GM13976 (cell line): ENCODE measurements at regions not wholly inside any gene's neighbourhood (a gene's known extent, or its start where the extent isn't known, plus 50 kb on each side); places are given as distances from the start of the nearest gene placed in this dataset.

Experiments used
- DNase-seq: peaks from one replicate; pipeline ENCODE4 v3.0.0; 2012; ENCODE audit warnings: low spot score
- in situ Hi-C: fragments of 300-500 bp; cut with MboI; formaldehyde crosslinking; loops from one replicate; pipeline ENCODE4 v1.12.0; 2022; ENCODE audit warnings: low sequenced_read_pairs, mixed read lengths, inconsistent platforms; ENCODE audit not compliant: unreplicated experiment
- TF ChIP-seq, protein P1 (sequence below): IDR thresholded peaks from 2 replicates; pipeline ENCODE4 v1.5.1; 2012; ENCODE audit warnings: borderline replicate concordance, mild to moderate bottlenecking; ENCODE audit not compliant: insufficient read depth; ENCODE audit errors: extremely low read depth, missing control alignments, control extremely low read depth

DNA sequence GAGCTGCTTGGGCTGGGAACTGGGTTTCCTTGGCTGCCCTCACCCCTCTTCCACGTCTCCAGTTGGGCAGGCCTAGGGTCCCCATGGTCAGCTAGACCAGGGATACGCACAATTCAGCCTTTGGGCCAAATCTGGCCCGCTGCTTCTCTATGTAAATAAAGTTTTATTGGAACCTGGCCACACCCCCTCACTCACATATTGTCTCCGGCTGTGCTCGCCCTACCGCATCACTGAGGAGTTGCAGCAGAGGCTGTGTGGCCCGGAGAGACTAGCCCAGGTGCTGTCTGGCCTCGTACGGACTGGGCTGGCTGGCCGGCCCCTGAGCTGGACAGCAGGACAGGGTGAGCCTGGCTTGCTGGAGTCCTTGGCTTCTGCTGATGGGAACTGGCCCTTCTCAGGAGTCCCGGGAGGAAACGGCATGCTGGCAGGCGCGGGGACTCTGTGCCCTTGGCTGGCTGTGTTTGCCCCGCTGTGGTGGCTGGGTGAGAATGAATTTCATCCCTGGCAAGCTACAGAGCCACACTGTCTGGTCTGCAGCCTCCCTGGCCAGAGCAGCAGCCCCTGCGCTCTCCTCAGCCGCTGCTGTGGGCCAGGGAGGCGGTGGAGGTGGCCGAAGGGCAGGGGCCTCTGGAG, 82.0 kb downstream of the ENGASE start:
- no peak for DNase-seq
- TF ChIP-seq, protein P1, sequence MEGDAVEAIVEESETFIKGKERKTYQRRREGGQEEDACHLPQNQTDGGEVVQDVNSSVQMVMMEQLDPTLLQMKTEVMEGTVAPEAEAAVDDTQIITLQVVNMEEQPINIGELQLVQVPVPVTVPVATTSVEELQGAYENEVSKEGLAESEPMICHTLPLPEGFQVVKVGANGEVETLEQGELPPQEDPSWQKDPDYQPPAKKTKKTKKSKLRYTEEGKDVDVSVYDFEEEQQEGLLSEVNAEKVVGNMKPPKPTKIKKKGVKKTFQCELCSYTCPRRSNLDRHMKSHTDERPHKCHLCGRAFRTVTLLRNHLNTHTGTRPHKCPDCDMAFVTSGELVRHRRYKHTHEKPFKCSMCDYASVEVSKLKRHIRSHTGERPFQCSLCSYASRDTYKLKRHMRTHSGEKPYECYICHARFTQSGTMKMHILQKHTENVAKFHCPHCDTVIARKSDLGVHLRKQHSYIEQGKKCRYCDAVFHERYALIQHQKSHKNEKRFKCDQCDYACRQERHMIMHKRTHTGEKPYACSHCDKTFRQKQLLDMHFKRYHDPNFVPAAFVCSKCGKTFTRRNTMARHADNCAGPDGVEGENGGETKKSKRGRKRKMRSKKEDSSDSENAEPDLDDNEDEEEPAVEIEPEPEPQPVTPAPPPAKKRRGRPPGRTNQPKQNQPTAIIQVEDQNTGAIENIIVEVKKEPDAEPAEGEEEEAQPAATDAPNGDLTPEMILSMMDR, result no peak
- in situ Hi-C loops, result no loop called here

DNA sequence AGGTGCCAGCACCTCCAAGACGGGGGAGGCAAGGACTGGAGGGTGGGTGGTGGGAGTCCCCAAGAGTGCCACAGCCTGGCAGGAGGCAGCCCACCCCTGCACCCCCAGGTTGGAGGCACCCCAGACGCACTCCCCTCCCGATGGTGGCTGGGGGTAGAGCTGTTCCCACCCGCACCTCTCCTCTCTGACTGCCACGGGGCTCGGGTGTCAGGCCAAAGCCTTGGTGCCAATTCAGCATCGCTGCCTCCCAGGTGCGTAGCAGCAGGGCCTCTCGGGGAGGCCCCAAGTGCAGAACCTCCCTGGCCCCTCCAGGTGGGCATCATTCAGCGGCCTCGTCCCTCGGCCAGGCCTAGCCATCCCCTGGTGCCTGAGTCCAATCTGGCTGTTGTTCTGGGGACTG, 81.1 kb downstream of the ENGASE start:
- TF ChIP-seq, protein P1, result no peak
- in situ Hi-C loops, result no loop called here
- DNase-seq, result no peak

DNA sequence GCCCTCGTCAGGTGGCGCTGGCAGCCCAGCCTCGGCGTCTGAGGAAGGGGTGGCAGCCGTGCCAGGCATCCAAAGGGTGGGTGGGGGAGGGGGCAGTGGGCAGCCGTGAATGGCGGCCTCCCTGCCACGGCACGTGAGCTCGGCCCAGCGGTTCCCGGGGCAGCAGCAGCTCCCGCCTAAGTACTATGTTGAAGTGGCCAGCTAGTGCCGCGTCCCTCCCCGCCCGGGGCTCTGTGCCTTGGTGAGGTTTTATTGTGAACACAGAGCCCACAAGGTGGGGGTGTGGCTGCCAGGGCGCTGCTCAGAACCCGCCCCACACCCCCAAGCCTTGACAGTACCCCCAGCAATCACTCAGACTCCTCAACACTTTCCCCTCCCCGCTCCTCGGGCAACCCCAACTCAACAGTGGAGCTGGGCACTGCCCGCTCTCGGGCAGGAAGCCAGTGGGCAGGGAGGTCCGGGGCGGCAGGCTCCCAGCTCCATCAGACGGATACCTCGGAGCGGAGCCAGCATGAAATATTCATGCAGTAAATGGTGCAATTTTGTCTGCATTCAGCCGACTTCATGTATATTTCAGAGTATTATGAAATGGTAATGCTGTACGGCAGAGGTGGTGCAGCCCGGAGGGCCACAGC, 80.4 kb downstream of the ENGASE start:
- DNase-seq, result no peak
- in situ Hi-C loops, result no loop called here
- TF ChIP-seq, protein P1, result no peak

DNA sequence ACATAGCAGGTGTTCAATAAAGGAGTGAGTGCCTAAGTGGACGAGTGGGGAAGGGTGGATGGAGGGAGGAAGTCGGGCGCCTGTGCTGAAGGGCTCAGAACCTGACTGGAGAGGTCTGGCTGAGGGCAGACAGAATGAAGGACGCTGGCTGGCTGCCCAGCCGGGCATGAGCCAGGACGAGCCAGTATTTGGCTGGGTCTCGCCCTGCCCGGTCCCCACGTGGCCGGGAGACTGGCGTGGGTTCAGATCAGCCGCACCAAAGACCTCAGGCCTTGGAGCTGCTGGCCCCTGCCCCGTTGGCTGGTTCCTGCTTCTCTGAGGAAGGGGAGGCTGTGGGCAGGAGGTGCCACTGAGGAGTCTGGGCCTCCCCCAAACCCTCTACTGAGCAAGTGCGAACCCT, 79.8 kb downstream of the ENGASE start:
- in situ Hi-C loops, result no loop called here
- TF ChIP-seq, protein P1, result no peak
- DNase-seq, result no peak

DNA sequence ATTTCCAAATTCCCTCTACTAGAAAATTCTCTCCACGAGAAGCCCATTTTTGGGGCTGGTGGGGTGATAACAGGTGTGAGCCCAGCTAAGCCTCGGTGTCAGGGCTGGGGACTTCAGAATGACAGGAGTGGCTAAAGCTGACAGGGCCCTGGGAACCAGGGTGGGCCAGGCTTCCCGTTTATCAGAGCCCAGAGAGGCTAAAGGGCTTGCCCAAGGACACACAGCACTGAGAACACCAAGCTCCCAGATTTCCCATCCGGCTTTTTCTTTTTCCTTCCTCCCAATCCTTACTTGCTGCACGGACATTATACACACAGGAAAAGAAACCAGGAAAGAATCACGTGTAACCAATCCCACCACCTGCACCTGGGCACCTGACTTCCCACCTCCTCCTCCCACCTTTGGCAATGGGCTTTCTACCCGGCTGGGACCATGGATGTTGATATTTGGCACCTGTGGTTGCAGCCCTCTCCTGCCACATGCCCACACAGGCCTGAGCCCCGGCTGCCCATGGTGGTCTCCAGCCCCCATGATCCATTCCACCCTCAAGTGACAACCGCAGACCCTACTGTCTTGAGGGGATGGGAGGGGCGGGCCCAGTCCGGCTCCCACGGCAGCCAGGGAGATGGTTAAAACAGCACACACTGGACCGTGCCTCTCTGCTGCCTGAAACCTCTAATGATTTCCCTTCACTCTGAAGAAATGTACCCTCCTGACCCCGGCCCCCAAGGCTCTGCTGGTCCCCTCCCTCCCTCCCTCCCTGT, 78.9 kb downstream of the ENGASE start:
- TF ChIP-seq, protein P1, result no peak
- in situ Hi-C loops, result no loop called here
- DNase-seq, result no peak

DNA sequence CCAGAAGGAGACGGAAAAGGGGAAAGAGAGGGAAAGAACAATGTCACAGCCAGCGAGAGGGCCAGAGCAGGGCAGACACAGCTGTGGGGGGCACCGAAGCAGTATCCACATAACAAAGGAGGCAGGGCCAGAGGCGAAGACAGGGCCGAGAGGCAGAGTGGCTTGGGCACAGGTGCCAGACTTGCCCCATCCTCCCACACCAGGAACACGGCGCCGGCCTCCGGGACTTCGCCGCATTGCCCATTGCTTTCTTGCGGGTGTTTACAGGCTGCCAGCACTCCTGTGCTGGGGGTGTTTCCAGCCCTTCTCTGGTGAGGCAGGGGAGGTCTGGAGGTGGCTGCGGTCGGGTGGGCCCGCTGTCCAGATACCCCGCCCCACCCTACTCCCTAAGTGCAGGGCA, 78.0 kb downstream of the ENGASE start:
- DNase-seq, result no peak
- TF ChIP-seq, protein P1, result no peak
- in situ Hi-C loops, result no loop called here
